SU-DHL-6 (cell line): ENCODE measurements at regions not wholly inside any gene's neighbourhood (a gene's known extent, or its start where the extent isn't known, plus 50 kb on each side); places are given as distances from the start of the nearest gene placed in this dataset.

Source experiments
- H2AFZ ChIP-seq: fragments of 200-600 bp; sonication (generic); 2 replicates; pipeline ENCODE4 v1.6.1; 2014; ENCODE audit warnings: low read depth, mild to moderate bottlenecking, moderate library complexity, mixed read lengths, antibody characterized with exemption, low read length; ENCODE audit not compliant: severe bottlenecking
- H3F3A ChIP-seq: fragments of 200-600 bp; shearing (Covaris generic); 2 replicates; pipeline ENCODE4 v1.6.0; 2016; ENCODE audit warnings: antibody characterized with exemption, mild to moderate bottlenecking; ENCODE audit not compliant: insufficient read depth
- H3K27ac ChIP-seq: fragments of 200-600 bp; sonication (generic); 2 replicates; pipeline ENCODE4 v1.5.1; 2016; ENCODE audit warnings: low read depth, mild to moderate bottlenecking, low read length, moderate library complexity, mixed read lengths
- H3K27me3 ChIP-seq: fragments of 200-600 bp; sonication (generic), shearing (Covaris generic); 2 replicates; pipeline ENCODE4 v1.6.0; 2014; ENCODE audit warnings: mild to moderate bottlenecking, low read length
- H3K36me3 ChIP-seq: fragments of 200-600 bp; sonication (generic); 2 replicates; pipeline ENCODE4 v1.6.1; 2014; ENCODE audit warnings: mild to moderate bottlenecking, low read length, mixed read lengths
- H3K4me2 ChIP-seq: fragments of 300-600, 200-600 bp; shearing (Covaris generic), sonication (generic); 2 replicates; pipeline ENCODE4 v1.6.0; 2014; ENCODE audit warnings: low read length, low read depth, mild to moderate bottlenecking; ENCODE audit not compliant: poor library complexity, severe bottlenecking
- H3K4me3 ChIP-seq: fragments of 200-600 bp; sonication (generic); 2 replicates; pipeline ENCODE4 v1.5.1; 2014; ENCODE audit warnings: antibody characterized with exemption, low read length, mild to moderate bottlenecking, mixed read lengths; ENCODE audit not compliant: insufficient read depth, poor library complexity, severe bottlenecking
- H3K79me2 ChIP-seq: fragments of 200-600 bp; sonication (generic); 2 replicates; pipeline ENCODE4 v1.6.1; 2014; ENCODE audit warnings: mild to moderate bottlenecking, low read length, moderate library complexity; ENCODE audit not compliant: insufficient read depth
- H3K9ac ChIP-seq: fragments of 200-600 bp; sonication (generic); 2 replicates; pipeline ENCODE4 v1.7.0; 2014; ENCODE audit warnings: mild to moderate bottlenecking, low read length
- H3K9me2 ChIP-seq: fragments of 200-600 bp; sonication (generic); replicated peaks from 2 replicates; pipeline ENCODE4 v1.6.1; 2014; ENCODE audit warnings: low read length; ENCODE audit not compliant: insufficient read depth
- H3K9me3 ChIP-seq: fragments of 200-600 bp; sonication (generic); 2 replicates; pipeline ENCODE4 v1.6.1; 2014; ENCODE audit warnings: low read length, mixed read lengths; ENCODE audit not compliant: insufficient read depth
- H4K20me1 ChIP-seq: fragments of 200-600 bp; sonication (generic); 2 replicates; pipeline ENCODE4 v1.6.1; 2014; ENCODE audit warnings: low read depth, mild to moderate bottlenecking, antibody characterized with exemption, low read length, moderate library complexity, mixed read lengths
- EZH2phosphoT487 ChIP-seq: fragments of 200-600 bp; sonication (generic), shearing (Covaris generic); conservative IDR thresholded peaks from 2 replicates; pipeline ENCODE4 v1.6.1; 2018; ENCODE audit warnings: mild to moderate bottlenecking, antibody characterized with exemption, low read length, moderate library complexity, mixed read lengths
- TF ChIP-seq, protein P1 (sequence below): fragments of 200-600 bp; sonication (generic); IDR thresholded peaks from one replicate; pipeline ENCODE4 v1.5.1; 2017; ENCODE audit warnings: antibody characterized with exemption, mild to moderate bottlenecking, low read length, moderate library complexity; ENCODE audit not compliant: insufficient read depth, poor library complexity, severe bottlenecking

DNA sequence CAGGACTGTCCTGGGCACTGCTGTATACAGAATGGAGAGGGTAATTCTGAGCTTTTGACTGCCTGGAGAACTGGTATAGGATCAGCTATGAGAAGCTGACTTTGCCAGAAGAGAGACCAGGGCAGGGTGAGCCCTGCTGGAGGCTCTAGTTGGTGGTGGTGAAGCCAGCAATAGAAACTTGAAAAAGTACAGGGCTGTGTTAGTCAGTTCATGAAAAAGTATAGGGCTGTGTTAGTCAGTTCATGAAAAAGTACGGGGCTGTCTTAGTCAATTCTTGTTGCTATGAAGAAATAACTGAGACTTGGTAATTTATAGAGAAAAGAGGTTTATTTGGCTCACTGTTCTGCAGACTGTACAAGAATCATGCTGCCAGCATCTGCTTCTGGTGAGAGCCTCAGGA, 63.5 kb upstream of the C2CD4B start:
- Histone ChIP-seq H3K9me2 (no peaks in the 10 kb centered on the region), H3F3A (no peaks in the 10 kb centered on the region), H3K79me2 (no peaks in the 10 kb centered on the region), H3K36me3 (no peaks in the 10 kb centered on the region), H3K27ac (no peak overlapping the region), H3K9me3 (no peaks in the 10 kb centered on the region), H3K4me2 (no peak overlapping the region), H3K27me3 (no peaks in the 10 kb centered on the region), H3K9ac (no peak overlapping the region), H3K4me3 (no peak overlapping the region), H2AFZ (no peak overlapping the region), H4K20me1 (no peaks in the 10 kb centered on the region)
- TF ChIP-seq EZH2phosphoT487 = no peak
- TF ChIP-seq, protein P1, sequence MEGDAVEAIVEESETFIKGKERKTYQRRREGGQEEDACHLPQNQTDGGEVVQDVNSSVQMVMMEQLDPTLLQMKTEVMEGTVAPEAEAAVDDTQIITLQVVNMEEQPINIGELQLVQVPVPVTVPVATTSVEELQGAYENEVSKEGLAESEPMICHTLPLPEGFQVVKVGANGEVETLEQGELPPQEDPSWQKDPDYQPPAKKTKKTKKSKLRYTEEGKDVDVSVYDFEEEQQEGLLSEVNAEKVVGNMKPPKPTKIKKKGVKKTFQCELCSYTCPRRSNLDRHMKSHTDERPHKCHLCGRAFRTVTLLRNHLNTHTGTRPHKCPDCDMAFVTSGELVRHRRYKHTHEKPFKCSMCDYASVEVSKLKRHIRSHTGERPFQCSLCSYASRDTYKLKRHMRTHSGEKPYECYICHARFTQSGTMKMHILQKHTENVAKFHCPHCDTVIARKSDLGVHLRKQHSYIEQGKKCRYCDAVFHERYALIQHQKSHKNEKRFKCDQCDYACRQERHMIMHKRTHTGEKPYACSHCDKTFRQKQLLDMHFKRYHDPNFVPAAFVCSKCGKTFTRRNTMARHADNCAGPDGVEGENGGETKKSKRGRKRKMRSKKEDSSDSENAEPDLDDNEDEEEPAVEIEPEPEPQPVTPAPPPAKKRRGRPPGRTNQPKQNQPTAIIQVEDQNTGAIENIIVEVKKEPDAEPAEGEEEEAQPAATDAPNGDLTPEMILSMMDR = no peak

DNA sequence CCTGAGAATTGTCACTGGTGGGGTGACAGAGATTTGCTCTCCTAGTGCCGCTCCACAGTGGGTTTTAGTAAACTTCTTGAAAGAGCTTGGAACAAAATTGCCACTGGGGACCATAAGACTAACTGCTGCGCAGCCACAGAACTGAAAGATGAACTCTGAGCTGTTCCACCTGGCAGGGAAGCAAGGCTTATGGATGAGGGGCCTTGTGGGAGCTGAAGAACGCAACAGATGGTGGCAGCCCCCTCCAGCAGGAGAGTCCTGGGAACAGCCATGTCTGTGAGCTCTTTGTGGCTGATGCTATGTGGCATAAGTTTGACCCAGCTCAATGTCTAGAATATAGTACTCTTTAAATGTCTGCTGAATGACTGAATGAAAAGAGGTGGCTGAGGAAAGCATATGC, 66.8 kb upstream of the C2CD4B start:
- no peaks in the 10 kb centered on the region for H3K9me2 ChIP-seq
- H3K4me2 ChIP-seq = no peak overlapping the region
- TF ChIP-seq, protein P1 = no peak
- no peak for TF ChIP-seq EZH2phosphoT487
- H3K79me2 ChIP-seq = no peaks in the 10 kb centered on the region
- H4K20me1 ChIP-seq = no peaks in the 10 kb centered on the region
- no peak overlapping the region for H3K4me3 ChIP-seq
- H3K9me3 ChIP-seq = no peaks in the 10 kb centered on the region
- no peak overlapping the region for H3K27ac ChIP-seq
- H3F3A ChIP-seq = no peaks in the 10 kb centered on the region
- H2AFZ ChIP-seq = no peak overlapping the region
- H3K9ac ChIP-seq = no peak overlapping the region
- H3K36me3 ChIP-seq = no peaks in the 10 kb centered on the region
- H3K27me3 ChIP-seq = no peaks in the 10 kb centered on the region

DNA sequence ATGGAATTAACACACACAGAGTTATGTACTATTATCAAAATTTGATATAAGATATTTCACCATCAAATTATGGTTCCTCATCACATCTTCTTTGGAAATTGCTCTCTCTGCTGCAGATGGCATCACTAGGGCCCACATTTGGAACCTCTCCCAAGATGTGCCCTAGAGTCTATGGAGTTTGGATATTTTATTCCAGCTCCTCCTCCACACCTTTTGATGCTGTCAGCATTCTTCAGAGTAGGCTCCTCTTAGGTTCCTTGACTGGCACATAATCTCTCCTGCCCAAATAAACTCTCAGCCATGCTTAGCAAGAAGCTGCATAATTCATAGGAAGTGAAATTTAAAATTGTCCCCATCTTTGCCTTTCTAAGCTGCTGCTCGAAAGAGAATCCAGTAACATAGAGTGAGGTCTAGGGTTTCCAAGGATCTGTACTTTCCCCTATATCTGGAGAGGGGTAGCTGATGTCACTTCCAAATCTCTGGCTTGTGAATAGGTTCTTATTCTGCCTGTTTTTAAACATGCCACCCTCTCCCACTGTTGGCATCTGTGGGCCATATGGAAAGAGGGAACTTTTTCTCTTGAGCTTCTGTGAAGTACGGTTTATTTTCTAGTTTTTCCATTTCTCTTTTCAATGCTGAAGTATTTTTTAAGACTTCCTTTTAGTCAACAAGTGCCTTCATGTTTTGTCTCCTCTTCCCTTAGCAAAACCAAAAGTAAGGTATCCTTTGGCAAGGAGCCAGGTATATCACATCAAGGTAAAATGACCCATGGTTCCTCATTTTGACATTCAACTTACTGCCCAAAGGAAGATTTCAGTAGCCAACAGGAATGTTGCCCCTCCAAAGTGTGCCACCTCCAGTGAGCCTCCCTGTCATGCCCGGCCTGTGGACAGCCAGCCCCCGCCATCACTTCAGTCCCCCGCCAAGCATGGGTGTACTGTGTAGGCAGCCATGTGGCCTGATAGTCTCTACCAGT, 75.3 kb upstream of the C2CD4B start:
- no peak overlapping the region for H2AFZ ChIP-seq
- no peaks in the 10 kb centered on the region for H4K20me1 ChIP-seq
- H3K9me3 ChIP-seq = no peaks in the 10 kb centered on the region
- H3K79me2 ChIP-seq = no peaks in the 10 kb centered on the region
- H3K4me2 ChIP-seq = no peak overlapping the region
- no peaks in the 10 kb centered on the region for H3K9me2 ChIP-seq
- no peaks in the 10 kb centered on the region for H3K27me3 ChIP-seq
- no peak for TF ChIP-seq EZH2phosphoT487
- TF ChIP-seq, protein P1 = no peak
- no peaks in the 10 kb centered on the region for H3F3A ChIP-seq
- no peak overlapping the region for H3K27ac ChIP-seq
- no peak overlapping the region for H3K9ac ChIP-seq
- H3K36me3 ChIP-seq = no peaks in the 10 kb centered on the region
- H3K4me3 ChIP-seq = no peak overlapping the region
